Putamen (tissue), 1 donor: ENCODE measurements at regions not wholly inside any gene's neighbourhood (a gene's known extent, or its start where the extent isn't known, plus 50 kb on each side); places are given as distances from the start of the nearest gene placed in this dataset.

Experiments used
- DNase-seq: peaks from one replicate; pipeline ENCODE4 v3.0.0-alpha.2; 2016; ENCODE audit warnings: low spot score

DNA sequence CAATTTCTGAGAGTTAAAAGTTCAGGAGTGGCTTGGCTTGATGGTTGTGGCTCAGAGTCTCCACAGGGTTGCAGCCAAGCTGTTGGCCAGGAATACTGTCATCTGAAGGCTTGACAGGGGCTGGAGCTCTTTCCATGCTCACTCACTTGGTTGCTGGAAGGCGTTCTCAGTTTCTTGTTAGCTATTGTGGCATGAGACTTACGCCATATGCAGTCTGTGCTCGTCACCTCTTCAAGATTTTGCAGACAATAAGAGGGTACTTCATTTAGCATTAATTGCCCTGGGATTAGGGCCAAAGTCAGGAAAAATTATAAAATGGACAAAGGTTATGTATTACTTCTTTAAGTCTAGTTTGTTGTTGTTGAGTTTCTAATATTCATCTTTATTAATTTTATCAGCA lies 380.6 kb upstream of the MAP3K7 start:
- DNase-seq = no peak

DNA sequence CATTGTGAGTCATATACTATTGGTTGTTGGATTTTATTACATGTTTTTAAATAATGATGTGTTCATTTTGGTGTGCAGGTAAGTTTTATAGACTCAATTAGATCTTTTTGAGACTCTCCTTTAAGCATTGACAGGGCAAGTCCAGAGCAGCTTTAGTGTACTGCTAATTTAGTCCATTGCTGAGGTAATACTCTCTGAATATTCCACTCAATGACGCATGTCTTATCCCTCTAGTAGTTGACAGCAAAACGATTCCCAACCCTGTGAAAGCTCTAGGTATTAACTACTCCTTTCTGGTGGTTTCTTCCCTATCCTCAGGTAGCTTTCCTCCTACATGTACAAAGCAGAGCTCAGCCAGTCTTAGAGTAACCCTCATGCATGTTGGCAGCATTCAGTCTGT lies 373.5 kb upstream of the MAP3K7 start:
- no peak for DNase-seq

DNA sequence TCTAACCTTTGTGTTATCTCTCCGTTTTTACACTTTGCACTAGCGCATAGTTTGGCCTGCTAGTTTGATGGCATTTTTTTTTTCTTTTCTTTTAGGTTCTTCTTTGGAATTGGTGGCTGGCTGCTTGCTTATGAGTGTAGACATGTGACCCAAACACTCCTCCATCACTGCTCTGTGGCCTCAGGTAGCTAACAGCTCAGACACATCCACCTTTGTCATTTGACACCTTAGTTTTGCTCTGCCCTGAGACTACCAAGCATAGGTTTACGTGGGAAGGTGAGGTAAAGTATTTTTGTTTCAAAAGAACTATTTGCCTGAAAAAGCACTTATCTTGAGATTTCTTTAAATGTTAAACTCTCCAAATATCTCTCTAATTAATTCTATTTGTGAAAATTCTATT lies 368.4 kb upstream of the MAP3K7 start:
- DNase-seq = no peak

DNA sequence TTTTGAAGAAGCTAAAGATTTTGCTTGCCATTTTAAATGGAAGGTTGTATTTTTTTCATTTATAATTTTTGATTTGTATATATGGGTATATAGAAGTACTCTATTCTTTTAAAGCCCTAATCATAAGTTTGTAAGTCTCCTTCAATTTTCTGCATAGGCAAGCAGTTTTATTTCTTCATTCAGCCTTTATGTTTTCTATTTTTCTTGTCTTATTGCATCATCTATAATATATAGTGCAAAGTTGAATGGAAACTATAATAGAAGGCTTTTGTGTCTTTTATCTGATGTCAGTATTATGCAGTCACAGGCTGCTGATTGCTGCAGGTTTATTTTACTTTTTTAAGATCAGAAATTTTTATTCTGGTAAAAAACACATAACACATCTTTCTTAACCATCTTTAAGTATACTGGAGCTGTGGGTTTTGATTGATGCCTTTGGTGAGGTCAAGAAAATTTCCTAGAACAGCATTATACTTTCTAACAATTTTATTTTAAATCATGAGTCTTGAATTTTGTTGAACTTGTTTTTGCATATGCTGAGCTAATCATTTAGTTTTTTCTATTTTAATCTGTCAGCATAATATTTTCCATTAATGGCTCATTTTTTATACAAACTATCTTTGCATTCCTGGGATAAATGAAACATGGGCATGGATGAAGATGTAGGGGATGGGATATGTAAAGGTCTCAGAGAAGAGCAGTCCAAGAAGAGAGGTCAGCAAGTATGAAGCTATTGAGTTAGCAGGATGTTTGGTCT lies 366.7 kb upstream of the MAP3K7 start:
- DNase-seq = no peak

DNA sequence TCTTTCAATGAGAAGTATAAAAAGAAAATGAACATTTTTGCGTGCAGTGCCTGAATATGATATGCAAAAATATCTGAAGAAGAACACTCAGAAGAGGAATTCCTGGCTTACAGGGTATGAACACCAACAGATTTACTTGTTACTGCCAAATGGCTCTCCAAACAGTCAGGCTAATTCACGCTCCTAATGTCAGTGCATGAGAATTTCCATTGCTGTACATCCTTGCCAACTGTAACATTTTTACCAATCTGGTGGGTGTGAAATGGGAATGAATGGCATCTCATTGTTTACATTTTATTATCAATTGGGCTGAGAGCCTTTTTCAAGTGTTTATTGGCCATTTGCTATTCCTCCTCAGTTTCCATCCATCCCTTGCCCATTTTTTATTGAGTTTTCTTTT lies 365.3 kb upstream of the MAP3K7 start:
- no peak for DNase-seq

DNA sequence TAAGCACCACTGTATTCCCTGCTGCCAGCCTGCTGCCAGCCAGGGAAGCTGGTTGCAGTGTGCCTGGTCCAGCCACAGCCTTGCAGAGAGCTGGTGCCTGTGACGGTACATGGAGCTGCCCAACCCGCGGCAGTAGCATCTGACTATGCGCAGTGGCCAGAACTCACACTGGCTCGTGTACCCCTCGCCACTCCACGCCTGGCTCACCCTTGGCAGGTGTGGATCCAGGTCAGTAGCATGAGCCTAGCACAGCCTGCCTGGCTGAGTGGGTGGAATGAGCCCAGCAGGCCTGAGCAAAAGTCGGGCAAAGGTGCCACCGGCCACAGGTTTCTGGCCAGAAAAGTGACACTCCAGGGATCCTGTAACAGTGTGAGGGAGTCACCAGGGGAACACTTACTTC lies 361.7 kb upstream of the MAP3K7 start:
- DNase-seq = no peak

DNA sequence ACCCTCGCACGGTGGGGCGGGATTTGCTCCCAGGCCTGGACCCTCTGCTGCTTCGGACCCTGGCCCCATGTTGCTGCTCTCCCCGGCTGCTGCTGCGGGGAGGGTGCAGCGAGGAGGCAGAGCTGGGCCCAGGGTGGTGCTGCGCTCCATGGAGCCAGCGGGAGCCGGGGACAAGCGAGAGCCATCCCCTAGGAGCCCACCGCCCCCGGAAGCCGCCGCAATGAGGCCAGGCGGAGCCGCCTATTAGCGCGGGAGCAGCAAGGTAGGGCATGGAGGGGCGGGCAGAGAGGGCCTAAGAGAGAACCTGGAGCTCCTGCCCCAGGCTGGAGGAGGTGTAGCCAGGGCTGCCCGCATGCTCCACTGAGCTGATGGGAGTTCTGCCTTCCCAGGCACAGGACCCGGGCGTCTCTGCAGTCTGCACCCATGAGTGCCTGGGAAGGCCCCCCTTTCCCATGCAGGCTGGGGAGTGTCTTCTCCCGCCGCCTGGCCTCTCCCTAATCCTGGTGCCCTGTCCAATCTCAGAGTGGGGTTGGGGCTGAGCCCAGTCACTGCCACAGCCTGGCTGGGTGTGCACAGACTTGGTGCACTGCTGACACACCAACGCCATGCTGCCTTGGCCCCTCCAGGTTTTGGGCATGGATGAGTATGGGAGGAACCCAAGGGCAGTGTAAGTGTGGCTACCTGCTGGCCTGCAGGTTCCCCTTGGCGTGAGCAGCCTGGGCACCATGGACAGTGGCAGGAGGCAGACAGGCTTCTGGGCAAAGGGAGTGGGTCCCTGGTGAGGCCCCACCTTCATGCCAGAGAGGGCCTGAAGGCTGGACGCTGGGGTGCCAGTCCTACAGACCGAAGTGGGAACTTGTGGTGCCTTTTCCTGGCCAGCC lies 360.6 kb upstream of the MAP3K7 start:
- no peak for DNase-seq

DNA sequence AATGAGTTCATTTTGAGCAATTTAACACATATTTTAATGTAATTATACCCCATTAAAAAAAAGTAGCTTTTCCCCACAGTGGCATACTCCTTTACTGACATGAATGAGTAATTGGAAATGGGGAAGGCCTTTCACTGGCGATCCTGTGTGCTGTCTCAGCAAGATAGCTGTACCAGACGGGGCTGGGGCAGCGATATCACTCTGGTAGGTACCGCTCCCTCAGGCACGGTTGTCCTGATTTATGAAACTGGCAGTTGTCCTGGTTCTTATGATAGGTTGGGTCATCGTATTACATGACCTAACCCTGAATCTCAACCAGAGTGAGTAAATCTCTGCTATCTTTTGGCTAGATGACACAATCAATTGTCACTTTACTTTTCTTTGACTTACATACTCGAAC lies 355.0 kb upstream of the MAP3K7 start:
- no peak for DNase-seq

DNA sequence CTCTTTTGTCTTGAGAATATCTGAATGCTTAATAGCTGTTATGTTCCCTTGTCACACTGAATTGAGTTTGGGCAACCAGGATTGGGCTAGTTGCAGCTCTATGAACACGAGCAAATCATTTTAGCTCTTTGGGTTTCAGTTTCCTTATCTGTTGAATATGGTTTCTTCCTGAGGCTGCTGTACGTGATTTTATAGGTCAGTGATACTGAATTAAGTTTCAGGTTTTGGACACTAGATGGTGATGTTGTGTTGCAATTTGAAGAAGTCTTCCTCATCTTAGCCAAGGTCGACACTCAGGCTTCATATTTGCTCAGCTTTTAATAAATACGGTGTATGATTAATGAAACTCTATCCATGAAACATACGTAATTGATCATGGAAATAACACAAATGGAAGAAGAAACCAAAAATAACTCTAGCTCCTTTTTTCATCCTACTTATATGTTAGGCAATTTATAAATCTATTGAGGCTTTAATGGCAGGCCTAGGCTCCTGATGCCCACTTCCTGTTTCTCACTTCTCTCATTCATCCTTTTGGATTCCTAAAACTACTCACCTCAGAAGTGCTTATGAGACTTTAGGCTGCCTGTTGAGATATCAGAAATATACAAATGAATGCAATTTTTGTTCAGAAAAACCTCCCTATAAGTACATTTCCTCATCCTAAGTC lies 354.1 kb upstream of the MAP3K7 start:
- peak; percentile 36 for DNase-seq

DNA sequence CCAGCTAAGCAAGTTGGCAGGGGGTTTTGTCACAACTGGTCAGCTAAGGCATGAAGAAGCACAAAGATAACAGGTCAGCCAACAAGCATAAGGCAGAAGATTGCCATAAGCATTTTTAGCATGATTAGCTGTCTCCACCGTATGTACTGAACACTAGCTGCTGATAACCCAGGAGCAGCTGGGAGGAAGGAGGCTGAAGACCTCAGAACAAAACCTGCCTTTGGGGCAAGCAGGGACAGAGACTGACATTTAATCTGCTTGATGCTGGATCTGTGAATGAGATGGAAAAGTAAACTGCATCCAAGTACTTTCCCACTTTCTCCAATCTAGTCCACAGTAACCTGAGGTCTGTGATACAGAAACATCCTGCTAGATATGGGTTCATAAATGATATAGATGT lies 353.0 kb upstream of the MAP3K7 start:
- DNase-seq = no peak

DNA sequence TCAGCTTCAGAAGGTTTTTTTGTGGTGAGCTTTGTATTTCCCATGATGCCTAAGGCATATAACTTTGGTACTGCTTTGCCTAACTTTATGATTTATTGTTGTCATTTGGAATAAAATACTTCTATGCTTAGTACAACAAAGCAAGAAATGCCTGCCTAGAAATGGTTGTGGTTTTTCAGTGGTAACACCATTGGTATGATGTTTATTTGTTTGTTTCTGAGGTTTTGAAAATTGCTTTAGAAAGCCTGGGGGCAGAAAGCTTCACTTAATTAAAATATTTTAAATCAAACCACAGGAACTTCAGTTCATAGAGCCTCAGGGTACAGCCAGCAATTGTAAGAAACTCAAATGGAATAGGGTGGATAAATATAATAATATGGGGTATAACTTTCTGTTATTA lies 351.2 kb upstream of the MAP3K7 start:
- no peak for DNase-seq

DNA sequence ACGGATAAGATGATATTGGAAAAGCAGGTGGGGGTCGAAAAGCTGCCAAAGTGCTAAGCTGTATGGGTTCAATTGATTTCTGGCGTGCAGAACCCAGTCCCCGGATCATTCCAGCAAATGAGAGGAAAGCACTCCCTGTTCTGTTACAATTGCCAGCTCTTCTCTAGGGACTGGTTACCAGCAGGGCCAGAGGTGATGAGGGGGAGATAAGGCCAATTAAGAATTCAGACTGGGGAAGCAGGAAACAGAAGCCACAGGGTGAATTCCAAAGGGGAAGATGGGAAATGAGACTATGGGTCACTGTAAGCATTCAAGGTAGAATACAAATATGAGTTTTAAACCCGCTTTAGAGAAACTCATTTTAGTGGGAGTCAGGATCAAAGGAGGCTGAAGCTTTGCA lies 349.4 kb upstream of the MAP3K7 start:
- no peak for DNase-seq

DNA sequence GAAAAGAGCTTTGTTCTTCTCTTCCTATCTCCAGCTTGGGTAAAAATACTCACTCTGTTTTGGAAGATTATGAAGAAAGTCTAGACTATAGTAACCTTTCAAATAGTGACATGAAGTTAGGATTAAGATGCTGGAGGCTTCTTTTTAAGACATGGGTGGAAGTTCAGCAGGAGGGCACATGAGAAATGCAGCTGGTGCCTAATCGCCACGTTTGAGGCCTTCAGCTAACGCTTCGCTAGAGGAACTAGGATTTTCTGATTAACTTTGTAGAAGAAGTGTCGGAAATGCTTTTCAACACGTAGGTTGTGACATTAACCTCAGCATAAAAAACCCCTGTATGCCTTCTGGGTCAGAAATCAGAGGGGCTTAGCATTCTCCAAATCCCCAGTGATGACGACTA lies 348.1 kb upstream of the MAP3K7 start:
- DNase-seq = no peak

DNA sequence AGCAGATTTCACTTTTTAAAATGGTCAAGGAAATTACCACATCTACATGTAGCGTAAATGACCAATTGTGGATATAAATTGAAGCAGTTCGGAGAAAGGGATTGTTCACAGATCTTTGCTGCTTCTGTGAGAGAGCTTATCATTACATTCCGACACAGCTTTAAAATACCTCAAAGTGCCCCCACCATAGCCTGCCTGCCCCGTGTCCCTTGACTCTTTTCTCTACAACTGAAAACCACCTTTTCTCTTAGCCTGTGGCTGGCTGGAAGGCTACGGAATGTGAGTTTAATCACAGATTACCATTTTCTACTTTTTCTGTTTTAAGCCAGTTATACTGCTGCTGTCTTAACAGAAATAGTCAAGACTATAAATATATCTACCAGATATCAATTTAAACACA lies 347.2 kb upstream of the MAP3K7 start:
- no peak for DNase-seq

DNA sequence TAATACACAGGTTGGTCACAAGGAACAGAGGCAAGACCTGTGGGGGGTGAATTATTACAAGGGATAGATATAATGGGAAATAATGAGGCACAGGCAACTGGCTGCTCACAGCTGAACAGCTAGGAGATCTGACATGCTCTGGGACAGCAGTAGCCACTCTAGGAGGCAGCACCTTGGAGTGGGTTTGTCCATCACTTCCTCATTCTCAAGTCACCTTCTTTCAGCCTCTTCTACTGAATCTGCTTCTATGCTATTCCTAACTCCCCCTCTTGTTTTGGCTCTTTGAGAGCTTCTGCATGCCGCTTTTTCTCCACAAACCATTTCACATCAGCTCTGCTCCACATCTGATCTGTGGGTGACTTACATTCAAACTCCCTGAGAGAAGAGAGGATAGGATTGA lies 345.5 kb upstream of the MAP3K7 start:
- DNase-seq = no peak

DNA sequence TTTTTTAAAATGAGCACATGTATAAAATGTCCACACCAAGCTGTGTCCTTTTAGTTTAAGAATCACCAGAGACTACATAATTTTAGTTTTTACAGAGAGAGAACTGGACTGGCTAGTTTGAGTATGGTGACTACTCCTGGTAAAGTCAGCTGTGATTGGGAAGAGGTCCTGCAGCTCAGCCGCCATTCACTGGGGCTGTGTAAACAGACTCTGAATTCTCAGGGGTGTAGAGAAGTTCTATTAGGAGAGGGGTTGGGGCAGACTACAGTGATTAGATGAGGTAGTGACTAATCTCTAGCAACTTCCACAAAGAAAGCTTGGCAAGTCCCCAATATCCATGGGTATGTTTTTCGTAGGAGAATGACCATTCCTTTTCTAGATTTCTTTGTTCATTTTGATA lies 341.2 kb upstream of the MAP3K7 start:
- DNase-seq = no peak

DNA sequence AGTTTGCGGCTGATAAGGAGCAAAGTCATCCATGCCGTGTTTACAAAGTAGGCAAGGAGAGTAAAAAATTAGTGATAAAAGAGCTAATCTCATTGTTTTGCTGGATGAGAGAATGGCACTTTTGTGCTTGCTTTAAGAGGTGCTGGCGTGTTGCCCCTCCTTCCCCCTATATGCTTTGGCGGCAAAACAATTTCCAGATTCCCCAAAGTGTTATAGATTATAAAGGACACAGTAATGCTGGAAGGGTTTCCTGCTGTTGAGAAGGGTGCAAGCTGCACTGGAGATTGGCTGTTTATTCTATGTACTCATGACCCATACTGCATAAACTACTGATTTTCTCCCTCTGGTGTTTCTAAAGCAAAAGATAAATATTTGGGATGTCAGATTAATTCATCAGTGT lies 338.9 kb upstream of the MAP3K7 start:
- no peak for DNase-seq

DNA sequence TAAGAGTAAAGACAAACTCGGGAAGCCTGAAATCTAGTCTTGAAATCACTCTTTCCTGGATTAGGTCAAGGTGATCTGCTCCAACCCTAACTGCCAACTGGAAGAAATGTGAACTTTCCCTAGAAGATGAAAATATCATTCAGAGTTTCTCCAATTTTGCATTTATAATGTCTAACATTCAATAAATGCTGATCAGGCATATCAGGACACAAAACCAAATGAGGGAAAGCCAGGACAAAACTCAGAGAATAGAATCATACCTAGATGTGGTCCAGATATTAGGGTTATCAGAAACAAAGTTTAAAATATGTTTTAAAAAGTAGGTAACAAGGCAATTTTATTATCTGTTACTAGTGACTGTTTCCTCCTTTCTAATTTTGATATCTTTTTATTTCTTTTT lies 335.5 kb upstream of the MAP3K7 start:
- no peak for DNase-seq

DNA sequence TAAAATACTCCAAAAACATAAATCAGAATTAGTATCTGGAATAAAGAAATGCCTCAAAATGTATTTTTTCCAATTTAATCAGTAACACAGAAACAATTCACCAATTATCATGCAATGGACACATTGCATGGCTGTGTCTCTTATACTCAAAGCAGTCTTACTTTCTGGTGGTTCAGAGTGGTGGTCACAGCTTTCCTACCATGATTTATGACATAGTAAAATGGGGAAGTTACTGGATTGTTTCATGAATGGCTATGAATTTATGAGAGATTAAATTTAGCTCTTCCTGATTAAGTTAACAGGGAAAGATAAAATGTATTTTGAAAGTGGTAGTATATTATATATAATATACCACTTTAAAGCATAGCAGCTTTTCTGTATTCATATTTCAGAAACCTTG lies 331.5 kb upstream of the MAP3K7 start:
- no peak for DNase-seq

DNA sequence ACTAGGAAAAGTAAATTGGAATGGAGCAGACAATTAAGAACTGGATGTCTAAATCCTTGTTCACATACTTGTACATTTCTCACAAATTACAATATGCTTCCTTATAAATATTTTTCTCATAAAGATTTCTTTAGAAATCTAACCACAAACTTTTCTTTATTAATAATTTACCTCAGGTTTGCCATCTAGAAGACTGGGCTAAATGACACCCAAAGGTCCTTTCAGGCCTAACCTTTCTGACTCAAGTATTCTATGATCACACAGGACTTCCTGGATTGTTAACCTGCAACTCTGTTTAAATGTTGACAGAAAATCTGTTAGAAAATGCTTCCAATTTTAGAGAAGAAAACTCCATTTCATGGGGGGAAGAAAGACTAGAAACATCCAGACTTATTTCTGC lies 330.5 kb upstream of the MAP3K7 start:
- DNase-seq = no peak

DNA sequence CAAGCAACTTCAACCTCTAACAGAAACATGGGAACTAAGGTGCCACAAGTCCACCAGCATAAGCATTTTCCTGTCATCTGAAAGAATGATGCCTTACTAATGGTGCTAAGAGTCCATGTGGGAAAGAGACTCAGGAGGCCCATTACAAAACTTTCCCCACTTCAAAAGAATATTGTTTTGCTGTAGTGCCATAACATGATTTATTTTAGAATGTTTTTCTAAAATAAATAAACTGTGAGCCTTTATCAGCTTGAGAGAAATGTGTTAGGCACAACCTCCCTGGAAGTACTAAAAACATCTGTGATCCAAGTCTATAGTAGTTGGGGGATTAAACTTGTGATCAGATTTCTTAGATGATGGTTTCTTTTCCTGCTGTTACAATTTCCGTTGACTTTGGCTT lies 330.1 kb upstream of the MAP3K7 start:
- no peak for DNase-seq

DNA sequence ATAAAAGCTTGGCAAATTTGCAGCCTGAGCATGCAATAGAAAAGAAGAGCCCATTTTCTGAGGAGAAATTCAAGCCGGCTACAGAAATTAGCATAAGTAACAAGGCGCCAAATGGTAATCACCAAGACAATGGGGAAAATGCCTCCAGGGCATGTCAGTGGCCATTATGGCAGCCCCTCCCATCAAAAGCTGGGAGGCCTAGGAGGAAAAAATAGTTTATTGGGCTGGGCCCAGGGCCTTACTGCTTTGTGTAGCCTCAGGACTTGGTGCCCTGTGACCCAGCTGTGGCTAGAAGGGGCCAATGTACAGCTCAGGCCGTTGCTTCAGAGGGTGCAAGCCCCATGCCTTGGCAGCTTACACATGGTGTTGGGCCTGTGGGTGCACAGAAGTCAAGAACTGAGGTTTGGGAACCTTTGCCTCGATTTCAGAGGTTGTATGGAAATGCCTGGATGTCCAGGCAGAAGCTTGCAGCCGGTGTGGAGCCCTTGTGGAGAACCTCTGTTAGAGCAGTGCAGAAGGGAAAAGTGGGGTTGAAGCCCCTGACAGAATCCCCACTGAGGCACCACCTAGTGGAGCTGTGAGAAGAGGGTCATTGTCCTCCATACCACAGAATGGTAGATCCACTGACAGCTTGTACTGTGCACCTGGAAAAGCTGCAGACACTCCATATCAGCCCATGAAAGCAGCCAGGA lies 328.5 kb upstream of the MAP3K7 start:
- DNase-seq = no peak

DNA sequence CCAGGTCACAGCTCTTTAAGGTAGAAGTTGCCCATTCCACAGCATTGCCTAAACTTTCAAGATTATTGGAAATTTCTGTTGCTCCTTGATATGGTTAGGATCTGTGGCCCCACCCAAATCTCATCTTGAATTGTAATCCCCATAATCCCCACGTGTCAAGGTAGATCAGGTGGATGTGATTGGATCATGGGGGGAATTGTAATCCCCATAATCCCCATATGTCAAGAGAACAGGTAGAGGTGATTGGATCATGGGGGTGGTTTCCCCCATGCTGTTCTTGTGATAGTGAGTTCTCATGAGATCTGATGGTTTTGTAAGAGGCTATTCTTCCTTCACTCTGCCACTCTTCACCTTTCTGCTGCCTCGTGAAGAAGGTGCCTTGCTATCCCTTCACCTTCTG lies 327.4 kb upstream of the MAP3K7 start:
- no peak for DNase-seq
